ENCODE measurements at regions not wholly inside any gene's neighbourhood (a gene's known extent, or its start where the extent isn't known, plus 50 kb on each side); places are given as distances from the start of the nearest gene placed in this dataset.

- CTCF ChIA-PET (ENCODE audit: low intra/inter-chr PET ratio) = no interaction called here
- intact Hi-C loops (cut with micrococcal nuclease) = no loop called here
- H3K9me3 ChIP-seq (replicated peaks; ENCODE audit: control insufficient read depth, insufficient read depth, low read depth, low read length) = no peaks in the 10 kb centered on the region
- TF ChIP-seq, protein P1, sequence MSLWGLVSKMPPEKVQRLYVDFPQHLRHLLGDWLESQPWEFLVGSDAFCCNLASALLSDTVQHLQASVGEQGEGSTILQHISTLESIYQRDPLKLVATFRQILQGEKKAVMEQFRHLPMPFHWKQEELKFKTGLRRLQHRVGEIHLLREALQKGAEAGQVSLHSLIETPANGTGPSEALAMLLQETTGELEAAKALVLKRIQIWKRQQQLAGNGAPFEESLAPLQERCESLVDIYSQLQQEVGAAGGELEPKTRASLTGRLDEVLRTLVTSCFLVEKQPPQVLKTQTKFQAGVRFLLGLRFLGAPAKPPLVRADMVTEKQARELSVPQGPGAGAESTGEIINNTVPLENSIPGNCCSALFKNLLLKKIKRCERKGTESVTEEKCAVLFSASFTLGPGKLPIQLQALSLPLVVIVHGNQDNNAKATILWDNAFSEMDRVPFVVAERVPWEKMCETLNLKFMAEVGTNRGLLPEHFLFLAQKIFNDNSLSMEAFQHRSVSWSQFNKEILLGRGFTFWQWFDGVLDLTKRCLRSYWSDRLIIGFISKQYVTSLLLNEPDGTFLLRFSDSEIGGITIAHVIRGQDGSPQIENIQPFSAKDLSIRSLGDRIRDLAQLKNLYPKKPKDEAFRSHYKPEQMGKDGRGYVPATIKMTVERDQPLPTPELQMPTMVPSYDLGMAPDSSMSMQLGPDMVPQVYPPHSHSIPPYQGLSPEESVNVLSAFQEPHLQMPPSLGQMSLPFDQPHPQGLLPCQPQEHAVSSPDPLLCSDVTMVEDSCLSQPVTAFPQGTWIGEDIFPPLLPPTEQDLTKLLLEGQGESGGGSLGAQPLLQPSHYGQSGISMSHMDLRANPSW (CRISPR knock-in tag; IDR thresholded peaks at IDR 0.05) = no peak
- TF ChIP-seq SIN3B (IDR thresholded peaks at IDR 0.05; ENCODE audit: low read depth) (no peak), E2F5 (CRISPR knock-in tag; IDR thresholded peaks at IDR 0.05) (no peak), ZNF830 (CRISPR knock-in tag; IDR thresholded peaks at IDR 0.05) (no peak), SIX5 (IDR thresholded peaks at IDR 0.05; ENCODE audit: borderline replicate concordance in 1 of 2, insufficient read depth in 1 of 2, low read depth in 1 of 2, low read length in 2 of 2) (no peak), ZNF217 (CRISPR knock-in tag; IDR thresholded peaks at IDR 0.05) (no peak), ZNF668 (CRISPR knock-in tag; IDR thresholded peaks at IDR 0.05) (no peak), CCNT2 (IDR thresholded peaks at IDR 0.05; ENCODE audit: borderline replicate concordance, extremely low read depth, insufficient read length, low read depth, low read length) (no peak), OTX1 (CRISPR knock-in tag; IDR thresholded peaks at IDR 0.05) (no peak), SRSF9 (IDR thresholded peaks at IDR 0.05; ENCODE audit: borderline replicate concordance, low read depth, low read length) (no peak), TFAM (CRISPR knock-in tag; conservative IDR thresholded peaks at IDR 0.05) (no peak)
- no peaks in the 10 kb centered on the region for H3K27me3 ChIP-seq (ENCODE audit: control insufficient read depth in 2 of 2, insufficient read depth in 2 of 2, low read length in 2 of 2)
- no peak overlapping the region for H3K9ac ChIP-seq (ENCODE audit: insufficient read depth in 1 of 2, low read depth in 2 of 2, low read length in 2 of 2)
- POLR2A ChIA-PET = no interaction called here
- H3K4me2 ChIP-seq (ENCODE audit: insufficient read depth, low read length) = no peak overlapping the region
- no peaks in the 10 kb centered on the region for H3K4me1 ChIP-seq (replicated peaks in 1 of 2; ENCODE audit: control insufficient read depth in 2 of 2, insufficient read depth in 2 of 2, low read length in 2 of 2)
- no peaks in the 10 kb centered on the region for H3K9me1 ChIP-seq (ENCODE audit: control insufficient read depth, insufficient read depth, low read length)
- no peaks in the 10 kb centered on the region for H4K20me1 ChIP-seq (replicated peaks; ENCODE audit: control insufficient read depth, insufficient read depth, low read length)
- no TSS peak for BruUV-seq (replicated peaks)
- no peaks in the 10 kb centered on the region for H3K36me3 ChIP-seq (ENCODE audit: control insufficient read depth, insufficient read depth, low read length)
- H3K4me3 ChIP-seq = no peak overlapping the region
- H3K79me2 ChIP-seq (ENCODE audit: control insufficient read depth, insufficient read depth, low read length) = no peaks in the 10 kb centered on the region
- FAIRE-seq (no peak), DNase-seq (ENCODE audit: extremely low read depth in 1 of 4, low spot score in 3 of 4) (no peak), ATAC-seq (no peak)
- in situ Hi-C loops (cut with MboI) = no loop called here
- 0% methylated on average over 3 of the region's 3 CpGs for WGBS (ENCODE audit: insufficient coverage, low coverage, missing lambda C conversion rate)
- H3K27ac ChIP-seq (ENCODE audit: extremely low read depth, low read depth, low read length) = no peak overlapping the region
- H2AFZ ChIP-seq (ENCODE audit: low read depth, low read length) = no peak overlapping the region
These were observed 472.6 kb downstream of the SNAPC1 start for GRCh38 chr14:62234849-62235248.
